HEK293T (cell line): ENCODE measurements at regions not wholly inside any gene's neighbourhood (a gene's known extent, or its start where the extent isn't known, plus 50 kb on each side); places are given as distances from the start of the nearest gene placed in this dataset.

Experiments used
- ARNT ChIP-seq: fragments of 450-650 bp; IDR thresholded peaks from 2 replicates; pipeline ENCODE4 v1.6.1; 2017; ENCODE audit warnings: mild to moderate bottlenecking
- BHLHE40 ChIP-seq: fragments of 450-650 bp; IDR thresholded peaks from 2 replicates; pipeline ENCODE4 v1.6.1; 2016; ENCODE audit warnings: mild to moderate bottlenecking, moderate library complexity, borderline replicate concordance
- CTBP1 ChIP-seq: fragments of 450-650 bp; IDR thresholded peaks from 2 replicates; pipeline ENCODE4 v1.6.1; 2016; ENCODE audit warnings: borderline replicate concordance
- ELF4 ChIP-seq: fragments of 450-650 bp; IDR thresholded peaks from 2 replicates; pipeline ENCODE4 v1.6.1; 2017; ENCODE audit warnings: antibody characterized with exemption
- FOXA1 ChIP-seq: fragments of 450-650 bp; IDR thresholded peaks from 2 replicates; pipeline ENCODE4 v1.6.1; 2016; ENCODE audit warnings: mild to moderate bottlenecking
- FOXK2 ChIP-seq: fragments of 450-650 bp; IDR thresholded peaks from 2 replicates; pipeline ENCODE4 v1.6.1; 2016; ENCODE audit warnings: mild to moderate bottlenecking
- FOXM1 ChIP-seq: fragments of 450-650 bp; IDR thresholded peaks from 2 replicates; pipeline ENCODE4 v1.6.1; 2017; ENCODE audit warnings: mild to moderate bottlenecking, borderline replicate concordance
- HDGF ChIP-seq: fragments of 450-650 bp; IDR thresholded peaks from 2 replicates; pipeline ENCODE4 v1.6.1; 2017; ENCODE audit warnings: antibody characterized with exemption, borderline replicate concordance
- LEF1 ChIP-seq: fragments of 450-650 bp; IDR thresholded peaks from 2 replicates; pipeline ENCODE4 v1.6.1; 2017; ENCODE audit warnings: mild to moderate bottlenecking, borderline replicate concordance
- NFRKB ChIP-seq: fragments of 450-650 bp; IDR thresholded peaks from 2 replicates; pipeline ENCODE4 v1.6.1; 2016; ENCODE audit warnings: mild to moderate bottlenecking, moderate library complexity
- PKNOX1 ChIP-seq: fragments of 450-650 bp; IDR thresholded peaks from 2 replicates; pipeline ENCODE4 v1.6.1; 2016
- SP1 ChIP-seq: fragments of 450-650 bp; IDR thresholded peaks from 2 replicates; pipeline ENCODE4 v1.6.1; 2017
- SUZ12 ChIP-seq: fragments of 450-650 bp; IDR thresholded peaks from 2 replicates; pipeline ENCODE4 v1.6.1; 2016; ENCODE audit warnings: mild to moderate bottlenecking
- ZNF384 ChIP-seq: fragments of 450-650 bp; IDR thresholded peaks from 2 replicates; pipeline ENCODE4 v1.6.1; 2016

DNA sequence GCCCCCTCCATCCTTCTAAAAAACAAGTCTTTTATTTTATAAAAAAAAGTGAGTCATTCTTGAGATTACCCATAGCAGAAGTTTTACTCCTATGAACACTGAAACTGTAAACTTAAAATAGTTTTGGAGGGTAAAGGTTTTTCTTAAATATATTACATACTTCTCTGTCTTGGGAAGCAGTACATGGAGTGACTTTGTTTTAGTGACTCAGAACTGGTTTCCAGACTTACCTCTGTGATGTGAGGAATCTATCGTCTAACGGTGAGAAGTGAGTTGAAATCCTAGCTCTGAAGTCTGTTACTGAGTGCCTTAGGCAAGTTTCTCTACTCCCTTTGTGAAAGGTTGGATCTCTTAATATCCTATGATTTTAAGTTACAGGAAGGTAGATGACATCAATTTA is 176.3 kb upstream of the POU3F1 start:
- TF ChIP-seq ELF4 (no peak), ARNT (no peak), ZNF384 (no peak), FOXK2 (no peak), NFRKB (no peak), SUZ12 (no peak), SP1 (no peak), CTBP1 (no peak), BHLHE40 (no peak), FOXM1 (no peak), PKNOX1 (no peak), HDGF (no peak), LEF1 (no peak), FOXA1 (no peak)
